OCI-LY7 (cell line): ENCODE measurements at regions not wholly inside any gene's neighbourhood (a gene's known extent, or its start where the extent isn't known, plus 50 kb on each side); places are given as distances from the start of the nearest gene placed in this dataset.

ENCODE experiments used
- EZH2phosphoT487 ChIP-seq: fragments of 200-600 bp; sonication (generic); IDR thresholded peaks from 2 replicates; pipeline ENCODE4 v1.6.1; 2018; ENCODE audit warnings: low read depth, borderline replicate concordance, mild to moderate bottlenecking, mixed run types, antibody characterized with exemption, low read length, moderate library complexity, mixed read lengths
- TF ChIP-seq, protein P1 (sequence below): fragments of 200-600 bp; sonication (generic); conservative IDR thresholded peaks from 2 replicates; pipeline ENCODE4 v1.5.1; 2014; ENCODE audit warnings: mild to moderate bottlenecking, antibody characterized with exemption, low read length, moderate library complexity, mixed read lengths

DNA sequence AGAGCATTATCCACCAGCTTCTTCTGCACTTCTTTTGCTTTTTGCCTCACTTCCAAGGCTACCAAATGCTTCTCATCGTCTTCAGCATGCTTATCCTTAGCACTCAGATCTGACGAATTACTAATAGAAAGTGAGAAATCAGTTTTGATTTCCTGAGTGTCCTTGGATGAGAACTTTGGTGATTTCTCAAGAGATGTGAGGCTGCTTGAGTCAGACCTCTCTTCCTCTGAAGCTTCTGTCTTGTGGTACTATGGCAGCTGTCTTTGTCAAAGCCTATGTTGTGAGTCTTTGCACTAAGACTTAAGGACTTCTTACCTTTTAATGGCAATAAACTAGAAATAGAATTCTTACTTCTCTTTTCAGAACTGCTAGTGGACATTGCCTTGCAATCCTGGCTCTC is 169.9 kb downstream of the CPE start:
- TF ChIP-seq, protein P1, sequence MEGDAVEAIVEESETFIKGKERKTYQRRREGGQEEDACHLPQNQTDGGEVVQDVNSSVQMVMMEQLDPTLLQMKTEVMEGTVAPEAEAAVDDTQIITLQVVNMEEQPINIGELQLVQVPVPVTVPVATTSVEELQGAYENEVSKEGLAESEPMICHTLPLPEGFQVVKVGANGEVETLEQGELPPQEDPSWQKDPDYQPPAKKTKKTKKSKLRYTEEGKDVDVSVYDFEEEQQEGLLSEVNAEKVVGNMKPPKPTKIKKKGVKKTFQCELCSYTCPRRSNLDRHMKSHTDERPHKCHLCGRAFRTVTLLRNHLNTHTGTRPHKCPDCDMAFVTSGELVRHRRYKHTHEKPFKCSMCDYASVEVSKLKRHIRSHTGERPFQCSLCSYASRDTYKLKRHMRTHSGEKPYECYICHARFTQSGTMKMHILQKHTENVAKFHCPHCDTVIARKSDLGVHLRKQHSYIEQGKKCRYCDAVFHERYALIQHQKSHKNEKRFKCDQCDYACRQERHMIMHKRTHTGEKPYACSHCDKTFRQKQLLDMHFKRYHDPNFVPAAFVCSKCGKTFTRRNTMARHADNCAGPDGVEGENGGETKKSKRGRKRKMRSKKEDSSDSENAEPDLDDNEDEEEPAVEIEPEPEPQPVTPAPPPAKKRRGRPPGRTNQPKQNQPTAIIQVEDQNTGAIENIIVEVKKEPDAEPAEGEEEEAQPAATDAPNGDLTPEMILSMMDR = no peak
- no peak for TF ChIP-seq EZH2phosphoT487
